ENCODE measurements at regions not wholly inside any gene's neighbourhood (a gene's known extent, or its start where the extent isn't known, plus 50 kb on each side); places are given as distances from the start of the nearest gene placed in this dataset.

- TF ChIP-seq NFIC (IDR thresholded peaks at IDR 0.05) (no peak), TAF1 (IDR thresholded peaks at IDR 0.05; ENCODE audit: low read depth) (no peak), YY1 (IDR thresholded peaks at IDR 0.05; ENCODE audit: low read depth) (no peak), EP300 (IDR thresholded peaks at IDR 0.05; ENCODE audit: borderline replicate concordance) (no peak), RAD21 (IDR thresholded peaks at IDR 0.05; ENCODE audit: low read depth) (no peak), EGR1 (IDR thresholded peaks at IDR 0.05) (no peak), USF1 (IDR thresholded peaks at IDR 0.05) (no peak), TCF12 (IDR thresholded peaks at IDR 0.05; ENCODE audit: low read depth) (no peak), REST (IDR thresholded peaks at IDR 0.05; ENCODE audit: low read depth) (no peak), FOXM1 (IDR thresholded peaks at IDR 0.05; ENCODE audit: borderline replicate concordance, low read depth) (no peak)
- TF ChIP-seq, protein P1, sequence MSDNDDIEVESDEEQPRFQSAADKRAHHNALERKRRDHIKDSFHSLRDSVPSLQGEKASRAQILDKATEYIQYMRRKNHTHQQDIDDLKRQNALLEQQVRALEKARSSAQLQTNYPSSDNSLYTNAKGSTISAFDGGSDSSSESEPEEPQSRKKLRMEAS (IDR thresholded peaks at IDR 0.05): no peak
These were observed 229.3 kb upstream of the ECI2 start for GRCh38 chr6:4364711-4365110.
